NCI-H146 treated with DMSO at 0.1 percent for 48 hours (cell line): ENCODE measurements at regions not wholly inside any gene's neighbourhood (a gene's known extent, or its start where the extent isn't known, plus 50 kb on each side); places are given as distances from the start of the nearest gene placed in this dataset.

Source experiments
- DNase-seq: peaks from one replicate; lab custom pipeline; 2025; ENCODE audit not compliant: unreplicated experiment; lab: John Stamatoyannopoulos, UW

DNA sequence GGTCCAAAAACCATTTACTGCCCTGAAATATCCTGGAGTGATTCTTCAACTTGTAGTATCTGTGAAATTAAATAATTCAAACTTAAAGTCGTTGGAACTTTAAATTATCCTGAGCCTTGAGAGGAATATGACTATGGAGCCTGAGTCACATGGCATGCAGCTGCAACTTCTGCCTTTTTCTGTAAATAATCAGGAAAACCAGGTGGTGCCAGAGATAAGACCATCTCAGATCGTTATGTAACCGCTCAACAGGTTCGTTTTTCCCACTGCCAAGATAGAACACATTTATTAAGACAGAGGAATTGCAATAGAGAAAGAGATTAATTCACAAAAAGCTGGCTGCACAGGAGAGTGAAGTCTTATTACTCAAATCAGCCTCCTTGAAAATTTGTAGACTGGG, 876.5 kb downstream of the SUCLG1 start:
- DNase-seq = no peak

DNA sequence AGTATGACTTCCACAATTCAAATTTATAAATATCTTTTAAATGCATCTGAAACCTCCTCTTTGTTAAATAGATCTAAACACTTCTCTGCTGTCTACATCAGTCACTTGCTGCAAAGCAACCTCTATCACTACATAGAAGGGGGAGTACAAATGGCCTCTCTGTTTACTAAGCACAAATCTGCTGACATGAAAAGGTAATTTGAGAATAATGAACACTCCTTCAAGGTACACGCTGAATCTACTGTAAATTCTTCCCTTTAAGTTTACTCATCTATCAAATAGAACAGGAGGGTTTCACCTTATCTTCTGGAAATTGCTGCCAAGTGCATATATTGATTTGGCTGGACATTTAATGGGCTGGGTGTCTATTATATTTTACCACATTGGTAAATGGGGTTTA, 879.6 kb downstream of the SUCLG1 start:
- no peak for DNase-seq

GRCh38 chr2:83578405-83578804, 880.7 kb downstream of the SUCLG1 start:
- DNase-seq = no peak

GRCh38 chr2:83574614-83575013, 884.5 kb downstream of the SUCLG1 start:
- DNase-seq = no peak

DNA sequence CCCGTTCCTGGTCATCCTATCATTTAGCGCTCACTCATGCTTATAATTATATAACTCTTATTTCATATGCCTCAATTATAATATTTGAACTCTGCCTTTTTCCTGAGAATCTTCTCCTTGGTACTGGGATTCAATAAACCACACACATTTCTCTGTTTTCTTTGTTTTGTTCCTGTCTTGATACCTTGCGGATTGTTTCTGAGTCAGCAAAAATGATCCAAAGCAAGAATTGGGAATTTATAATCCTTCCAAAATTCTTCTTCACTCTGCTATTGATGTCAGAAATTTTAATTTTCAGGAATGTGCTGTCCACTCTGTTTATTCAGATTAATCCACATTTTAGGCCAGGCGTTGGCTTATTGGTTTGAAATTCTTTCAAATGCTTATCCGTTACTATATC, 886.0 kb downstream of the SUCLG1 start:
- no peak for DNase-seq

- DNase-seq = no peak
Observed at GRCh38 chr2:83572400-83572799, 886.7 kb downstream of the SUCLG1 start.

- DNase-seq = no peak
Observed at GRCh38 chr2:83567551-83567950, 891.5 kb downstream of the SUCLG1 start.

GRCh38 chr2:83565626-83566025, 893.5 kb downstream of the SUCLG1 start:
- DNase-seq = no peak

DNA sequence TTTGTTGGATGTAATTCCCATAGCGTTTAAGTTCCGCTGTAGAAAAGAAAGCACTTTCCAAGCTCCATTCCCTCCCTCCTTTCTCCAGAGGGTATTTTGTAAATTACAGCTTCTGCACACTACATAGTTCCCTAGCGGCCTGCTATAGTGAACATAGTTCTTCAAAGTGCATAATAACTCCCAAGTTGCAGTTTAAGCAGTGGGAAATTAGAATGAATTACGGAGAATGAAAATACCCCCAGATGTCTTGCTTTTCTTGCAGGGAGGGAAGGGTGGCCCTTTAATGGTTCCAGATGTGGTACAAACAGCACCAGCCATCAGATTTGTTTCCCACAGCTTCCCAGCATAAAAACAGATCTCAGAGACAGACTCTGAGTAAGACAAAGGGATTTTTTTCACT, 893.9 kb downstream of the SUCLG1 start:
- DNase-seq = no peak

DNA sequence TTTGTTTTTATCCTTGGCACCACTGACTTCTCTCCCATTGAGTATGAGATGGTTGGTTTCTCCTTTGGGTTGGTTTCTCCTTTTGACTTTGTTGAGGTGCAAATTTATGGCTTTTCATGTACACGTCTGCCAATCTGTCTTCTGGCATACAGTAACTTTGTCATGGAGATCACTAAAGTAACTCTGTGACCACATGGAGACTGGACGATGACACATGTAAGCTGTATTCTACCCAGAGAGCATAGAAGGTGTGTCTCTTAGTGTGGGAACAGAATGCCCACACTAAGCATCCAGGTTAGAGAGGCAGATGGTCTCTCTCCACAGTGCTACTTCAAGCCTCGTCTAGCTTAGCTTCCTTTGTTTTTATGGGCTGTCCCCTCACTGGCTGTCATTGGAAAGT, 897.5 kb downstream of the SUCLG1 start:
- no peak for DNase-seq

DNA sequence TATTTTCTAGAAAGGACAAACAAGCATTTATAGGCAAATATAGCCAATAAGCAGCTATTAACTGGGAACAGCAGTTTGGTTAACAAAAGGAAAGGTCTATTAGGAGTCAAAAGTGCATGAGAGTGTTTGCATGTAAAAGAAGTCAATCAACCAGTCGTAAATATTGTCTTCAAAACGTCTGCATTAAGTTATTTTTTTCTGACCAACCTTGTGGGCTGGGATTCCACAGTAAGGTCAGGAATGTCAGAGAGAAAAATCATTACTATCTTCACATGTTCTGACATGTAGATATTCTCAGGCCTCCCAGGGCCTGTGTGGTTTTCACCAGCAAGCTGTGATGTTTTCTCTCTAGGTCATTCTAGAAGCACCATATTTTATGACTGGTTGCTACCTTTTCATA, 922.5 kb downstream of the SUCLG1 start:
- DNase-seq = no peak

DNA sequence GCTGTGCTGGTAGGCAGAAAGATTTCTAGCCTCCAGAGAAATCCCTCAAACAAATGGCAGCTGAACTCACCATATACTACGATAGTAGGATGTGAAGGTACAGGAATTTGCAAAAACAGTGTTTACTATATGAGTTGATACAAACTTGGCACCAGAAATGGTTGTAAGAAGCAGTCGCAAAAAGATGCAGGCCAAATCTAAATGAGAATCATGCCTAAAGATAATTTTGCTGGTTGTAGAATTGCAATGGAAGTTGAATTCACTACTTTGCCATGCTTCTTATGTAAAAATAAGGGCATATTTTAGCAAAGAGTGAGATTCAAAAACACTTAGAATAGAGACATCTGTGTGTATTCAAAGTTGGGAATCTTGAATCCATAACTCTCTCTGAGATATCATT, 924.7 kb downstream of the SUCLG1 start:
- no peak for DNase-seq

GRCh38 chr2:83531206-83531826, 927.8 kb downstream of the SUCLG1 start:
- no peak for DNase-seq

DNA sequence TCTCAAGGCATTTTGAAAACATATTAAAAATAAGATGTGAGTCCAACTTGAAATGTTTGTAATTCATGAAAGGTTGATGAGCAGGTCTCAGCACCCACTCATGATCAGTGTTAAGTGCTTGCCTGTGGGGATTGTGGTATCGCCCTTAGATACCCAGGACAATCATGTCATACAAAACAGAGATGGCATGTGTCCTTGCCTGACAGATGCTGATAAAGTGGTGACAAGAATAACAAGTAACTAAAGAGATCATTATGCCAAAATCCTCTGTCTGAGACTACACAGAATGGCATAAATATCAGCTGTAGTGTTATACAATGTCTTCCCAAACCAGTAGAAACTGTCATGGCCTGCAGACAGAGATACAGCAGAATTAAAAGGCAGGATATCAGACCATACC, 930.3 kb downstream of the SUCLG1 start:
- no peak for DNase-seq

DNA sequence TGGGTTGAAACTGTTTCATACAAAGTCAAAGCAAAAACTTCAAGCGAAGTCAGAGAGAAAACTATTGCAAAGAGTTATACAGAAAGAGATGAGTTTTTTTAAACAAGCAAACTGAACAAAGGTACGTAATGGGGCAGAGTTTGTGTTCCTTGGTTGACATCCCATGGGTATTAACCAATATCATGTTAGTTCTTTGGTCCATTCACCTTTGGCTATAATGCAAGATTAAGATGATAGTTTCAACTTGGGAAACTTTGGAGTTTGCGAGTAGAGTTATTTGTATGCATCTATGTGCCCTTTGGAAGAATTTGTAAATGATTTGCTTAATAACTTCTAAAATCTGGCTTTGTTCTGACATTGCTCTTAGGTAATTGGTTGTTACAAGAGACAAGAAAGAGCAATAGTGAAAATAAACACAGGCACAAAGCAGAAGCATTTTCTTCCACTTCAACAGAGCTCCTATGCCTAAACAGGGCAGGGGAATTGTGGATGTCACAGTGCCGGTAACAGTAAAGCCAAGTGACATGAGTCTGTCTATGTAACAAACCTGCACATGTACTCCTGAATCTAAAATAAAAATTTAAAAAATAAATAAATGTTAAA, 936.1 kb downstream of the SUCLG1 start:
- no peak for DNase-seq

GRCh38 chr2:83517727-83518368, 941.2 kb downstream of the SUCLG1 start:
- no peak for DNase-seq

GRCh38 chr2:83516503-83516902, 942.6 kb downstream of the SUCLG1 start:
- no peak for DNase-seq

- DNase-seq = no peak
Observed at GRCh38 chr2:83487451-83487850, 971.6 kb downstream of the SUCLG1 start.

- no peak for DNase-seq
Observed at GRCh38 chr2:83481436-83481835, 977.6 kb downstream of the SUCLG1 start.

GRCh38 chr2:83478037-83478436, 981.0 kb downstream of the SUCLG1 start:
- no peak for DNase-seq

GRCh38 chr2:83475371-83475770, 983.7 kb downstream of the SUCLG1 start:
- DNase-seq = no peak

- no peak for DNase-seq
Observed at GRCh38 chr2:83471655-83472054, 987.4 kb downstream of the SUCLG1 start.

DNA sequence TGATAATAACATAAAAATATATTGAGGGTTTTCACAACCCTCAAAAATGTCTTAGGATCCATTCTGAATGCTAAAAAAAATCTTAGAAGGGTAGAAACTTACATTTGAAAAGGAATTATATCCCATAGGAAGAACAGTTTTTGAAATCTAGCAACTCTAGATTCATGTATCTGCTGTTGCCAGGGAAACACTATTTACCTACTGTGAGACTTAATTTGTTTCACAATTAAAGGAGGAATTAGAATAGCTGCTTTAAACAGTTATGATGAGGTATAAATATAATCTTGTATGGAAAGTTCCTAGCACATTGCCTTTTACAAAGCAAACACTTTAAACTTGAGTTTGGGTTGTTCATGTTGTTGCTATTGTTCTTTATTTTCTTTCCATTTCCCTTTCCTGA, 988.2 kb downstream of the SUCLG1 start:
- no peak for DNase-seq
